Adrenal gland (tissue), 9 donors: ENCODE measurements at regions not wholly inside any gene's neighbourhood (a gene's known extent, or its start where the extent isn't known, plus 50 kb on each side); places are given as distances from the start of the nearest gene placed in this dataset.

ENCODE experiments used
- DNase-seq, 7 donors: peaks; one replicate each; pipeline ENCODE4 v3.0.0-alpha.2; 2019 to 2020
- H3K27ac ChIP-seq, 5 donors: fragments of 200-600 bp; sonication (generic) in 4 of 5; 1 replicate in 3 of 5; 2 replicates in 2 of 5; pipeline versions ENCODE4 v1.5.1 to v1.8.0; 2016 to 2020; ENCODE audit warnings: mild to moderate bottlenecking in 1 of 5
- H3K27me3 ChIP-seq: fragments of 200-600 bp; 2 replicates; pipeline ENCODE4 v1.8.0; 2021
- H3K36me3 ChIP-seq, 2 donors: fragments of 200-600 bp; replicated peaks in 1 of 2; 1 replicate in 1 of 2; 2 replicates in 1 of 2; pipeline versions ENCODE4 v1.5.1 to v1.8.0; 2018 to 2022
- H3K4me1 ChIP-seq, 2 donors: fragments of 200-600 bp; replicated peaks in 1 of 2; 1 replicate in 1 of 2; 2 replicates in 1 of 2; pipeline versions ENCODE4 v1.5.1 to v1.8.0; 2018 to 2021
- H3K4me3 ChIP-seq, 4 donors: fragments of 200-600 bp; sonication (generic) in 3 of 4; one replicate each; pipeline ENCODE4 v1.5.1; 2016 to 2018
- H3K9me3 ChIP-seq, 3 donors: fragments of 200-600 bp; sonication (generic) in 1 of 3; replicated peaks in 1 of 3; 1 replicate in 2 of 3; 2 replicates in 1 of 3; pipeline versions ENCODE4 v1.5.1 to v1.8.0; 2016 to 2021
- CTCF ChIP-seq, 6 experiments: fragments of 450-650 bp in 4 of 6; fragments of 200-600 bp in 2 of 6; sonication (generic) in 1 of 6; IDR thresholded peaks; 1 replicate in 5 of 6; 2 replicates in 1 of 6; pipeline versions ENCODE4 v1.5.1 to v1.8.0; 2016 to 2021; ENCODE audit warnings: antibody characterized with exemption in 6 of 6, mild to moderate bottlenecking in 2 of 6, moderate library complexity in 1 of 6
- POLR2A ChIP-seq, 2 donors: fragments of 450-650 bp; IDR thresholded peaks; one replicate each; pipeline ENCODE4 v1.6.1; 2017; ENCODE audit warnings: antibody characterized with exemption in 2 of 2, mild to moderate bottlenecking in 2 of 2, moderate library complexity in 1 of 2
- WGBS, 4 donors: extraction: QIAGEN DNeasy Blood & Tissue Kit in 2 of 4; methylation state at CpG; one replicate each; pipeline versions ENCODE4 v1.1.5 to v1.1.7; 2013 to 2017; 5-methylcytosine and 5-hydroxymethylcytosine counted together
- intact Hi-C, 2 donors: fragments of 100-400 bp; cut with DNase I; formaldehyde crosslinking; loops; one replicate each; pipeline versions ENCODE4 v1.14.1 to v1.15.0; 2022 to 2023
- donor health status: healthy with polysubstance abuse.
- donor health status: Bipolar disorder and iron deficiency.
- donor health status: DM: yes; HTN: yes; CAD: no.
- donor health status: DM: no; HTN: no; CAD: no.
- donor health status: DM: no; HTN: no; CAD: no.

- Histone ChIP-seq H3K4me3 (no peak overlapping the region), H3K27me3 (no peaks in the 10 kb centered on the region), H3K36me3 (no peaks in the 10 kb centered on the region), H3K27ac (no peak overlapping the region), H3K4me1 (no peaks in the 10 kb centered on the region), H3K9me3 (no peaks in the 10 kb centered on the region)
- intact Hi-C loops = loop anchor here in 1 of 2 donors (2.0 kb wide), 1 partner anchor 14 kb away; no protein-coding TSS in a partner anchor
- no peak for DNase-seq
- WGBS, 4 donors = 90 to 95% (median 93%) methylated on average over 2 of the region's 2 CpGs
- TF ChIP-seq CTCF (IDR thresholded peaks at IDR 0.05) (no peak), POLR2A (IDR thresholded peaks at IDR 0.05) (no peak)
Observed at GRCh38 chr1:88350648-88351047, 333.4 kb upstream of the PKN2 start.

- no peaks in the 10 kb centered on the region for H3K36me3 ChIP-seq
- H3K9me3 ChIP-seq = no peaks in the 10 kb centered on the region
- no peak for DNase-seq
- no peaks in the 10 kb centered on the region for H3K27me3 ChIP-seq
- H3K27ac ChIP-seq = no peak overlapping the region
- no peak for TF ChIP-seq CTCF (IDR thresholded peaks at IDR 0.05)
- no peak for TF ChIP-seq POLR2A (IDR thresholded peaks at IDR 0.05)
- H3K4me3 ChIP-seq = no peak overlapping the region
- no peaks in the 10 kb centered on the region for H3K4me1 ChIP-seq
- WGBS, 4 donors = 37 to 56% (median 52%) methylated on average over 3 of the region's 3 CpGs
- intact Hi-C loops = loop anchor here in 1 of 2 donors (2.0 kb wide), 1 partner anchor 15 kb away; no protein-coding TSS in a partner anchor
Observed at GRCh38 chr1:88351960-88352359, 332.1 kb upstream of the PKN2 start.

- Histone ChIP-seq H3K36me3 (no peaks in the 10 kb centered on the region), H3K4me1 (no peaks in the 10 kb centered on the region), H3K4me3 (no peak overlapping the region), H3K27me3 (no peaks in the 10 kb centered on the region), H3K27ac (no peak overlapping the region), H3K9me3 (no peaks in the 10 kb centered on the region)
- TF ChIP-seq CTCF (IDR thresholded peaks at IDR 0.05) (no peak), POLR2A (IDR thresholded peaks at IDR 0.05) (no peak)
- intact Hi-C loops = no loop called here
- DNase-seq = no peak
- 77 to 91% (median 88%) methylated on average over 1 of the region's 1 CpG for WGBS, 4 donors
Observed at GRCh38 chr1:88354256-88354655, 329.8 kb upstream of the PKN2 start.

GRCh38 chr1:88357729-88358128, 326.3 kb upstream of the PKN2 start:
- Histone ChIP-seq H3K9me3 (no peaks in the 10 kb centered on the region), H3K27ac (no peak overlapping the region), H3K4me1 (no peaks in the 10 kb centered on the region), H3K4me3 (no peak overlapping the region), H3K27me3 (no peaks in the 10 kb centered on the region), H3K36me3 (no peaks in the 10 kb centered on the region)
- no peak for TF ChIP-seq CTCF (IDR thresholded peaks at IDR 0.05)
- TF ChIP-seq POLR2A (IDR thresholded peaks at IDR 0.05) = no peak
- intact Hi-C loops = no loop called here
- WGBS, 4 donors = 22 to 31% (median 25%) methylated on average over 2 of the region's 2 CpGs
- DNase-seq = no peak
